ENCODE measurements at regions not wholly inside any gene's neighbourhood (a gene's known extent, or its start where the extent isn't known, plus 50 kb on each side); places are given as distances from the start of the nearest gene placed in this dataset.

GRCh38 chr9:28848671-28849070, 1275.4 kb upstream of the C9orf72 start:
- POLR2A ChIA-PET: no interaction called here
- Mint-ChIP-seq H3K4me3 (no peak overlapping the region), H3K27me3 (no peaks in the 10 kb centered on the region), H3K4me1 (no peaks in the 10 kb centered on the region), H3K36me3 (no peaks in the 10 kb centered on the region), H3K9me3 (peaks cover 0 to 12% (median 0%) of the 10 kb centered on the region in 3 donors), H3K27ac (no peak overlapping the region)
- WGBS (ENCODE audit: insufficient coverage): no CpG with 5 or more reads among the region's 2 CpGs
- no peaks in the 10 kb centered on the region for H3K9me3 ChIP-seq
- no peak overlapping the region for H3K4me3 ChIP-seq (ENCODE audit: control insufficient read depth in 1 of 2, extremely low read depth in 1 of 2, low read length in 1 of 2)
- DNase-seq: no peak
- H3K4me1 ChIP-seq (ENCODE audit: control insufficient read depth in 1 of 2, extremely low read depth in 1 of 2, insufficient read depth in 2 of 2, low read length in 2 of 2): no peaks in the 10 kb centered on the region
- ATAC-seq (replicated peaks in 1 of 4): no peak
- H3K27me3 ChIP-seq (replicated peaks in 1 of 2; ENCODE audit: control insufficient read depth in 2 of 2, extremely low read depth in 1 of 2, insufficient read depth in 2 of 2, low read length in 1 of 2): no peaks in the 10 kb centered on the region
- H3K36me3 ChIP-seq (ENCODE audit: control insufficient read depth in 2 of 2, extremely low read depth in 1 of 2, insufficient read depth in 1 of 2, low read length in 1 of 2): no peaks in the 10 kb centered on the region
- CTCF ChIA-PET: no interaction called here
- H3K27ac ChIP-seq (ENCODE audit: low read length): no peak overlapping the region

GRCh38 chr9:28853477-28853876, 1280.2 kb upstream of the C9orf72 start:
- no CpG with 5 or more reads among the region's 4 CpGs for WGBS (ENCODE audit: insufficient coverage)
- CTCF ChIA-PET: no interaction called here
- POLR2A ChIA-PET: no interaction called here
- no peaks in the 10 kb centered on the region for H3K27me3 Mint-ChIP-seq
- H3K4me3 ChIP-seq (ENCODE audit: control insufficient read depth in 1 of 2, extremely low read depth in 1 of 2, low read length in 1 of 2): no peak overlapping the region
- H3K4me3 Mint-ChIP-seq: no peak overlapping the region
- no peaks in the 10 kb centered on the region for H3K36me3 Mint-ChIP-seq
- peaks cover 0 to 12% (median 0%) of the 10 kb centered on the region in 3 donors for H3K9me3 Mint-ChIP-seq
- ATAC-seq (replicated peaks in 1 of 4) (no peak), DNase-seq (no peak)
- H3K36me3 ChIP-seq (ENCODE audit: control insufficient read depth in 2 of 2, extremely low read depth in 1 of 2, insufficient read depth in 1 of 2, low read length in 1 of 2): no peaks in the 10 kb centered on the region
- no peaks in the 10 kb centered on the region for H3K27me3 ChIP-seq (replicated peaks in 1 of 2; ENCODE audit: control insufficient read depth in 2 of 2, extremely low read depth in 1 of 2, insufficient read depth in 2 of 2, low read length in 1 of 2)
- H3K27ac Mint-ChIP-seq: no peak overlapping the region
- no peak overlapping the region for H3K27ac ChIP-seq (ENCODE audit: low read length)
- no peaks in the 10 kb centered on the region for H3K4me1 Mint-ChIP-seq
- no peaks in the 10 kb centered on the region for H3K9me3 ChIP-seq
- no peaks in the 10 kb centered on the region for H3K4me1 ChIP-seq (ENCODE audit: control insufficient read depth in 1 of 2, extremely low read depth in 1 of 2, insufficient read depth in 2 of 2, low read length in 2 of 2)

GRCh38 chr9:28866951-28867350, 1293.7 kb upstream of the C9orf72 start:
- no peak for ATAC-seq (replicated peaks in 1 of 4)
- no peak overlapping the region for H3K4me3 ChIP-seq (ENCODE audit: control insufficient read depth in 1 of 2, extremely low read depth in 1 of 2, low read length in 1 of 2)
- H3K27me3 Mint-ChIP-seq: no peaks in the 10 kb centered on the region
- H3K4me1 Mint-ChIP-seq: no peaks in the 10 kb centered on the region
- H3K36me3 Mint-ChIP-seq: no peaks in the 10 kb centered on the region
- no peak overlapping the region for H3K27ac Mint-ChIP-seq
- no peak for DNase-seq
- no peaks in the 10 kb centered on the region for H3K4me1 ChIP-seq (ENCODE audit: control insufficient read depth in 1 of 2, extremely low read depth in 1 of 2, insufficient read depth in 2 of 2, low read length in 2 of 2)
- H3K9me3 Mint-ChIP-seq: peaks cover 0 to 5% (median 3%) of the 10 kb centered on the region in 3 donors
- POLR2A ChIA-PET: no interaction called here
- H3K36me3 ChIP-seq (ENCODE audit: control insufficient read depth in 2 of 2, extremely low read depth in 1 of 2, insufficient read depth in 1 of 2, low read length in 1 of 2): no peaks in the 10 kb centered on the region
- H3K9me3 ChIP-seq: no peaks in the 10 kb centered on the region
- CTCF ChIA-PET: no interaction called here
- H3K4me3 Mint-ChIP-seq: no peak overlapping the region
- H3K27ac ChIP-seq (ENCODE audit: low read length): no peak overlapping the region
- no peaks in the 10 kb centered on the region for H3K27me3 ChIP-seq (replicated peaks in 1 of 2; ENCODE audit: control insufficient read depth in 2 of 2, extremely low read depth in 1 of 2, insufficient read depth in 2 of 2, low read length in 1 of 2)

GRCh38 chr9:28868228-28868990, 1295.1 kb upstream of the C9orf72 start:
- Mint-ChIP-seq H3K36me3 (no peaks in the 10 kb centered on the region), H3K4me3 (no peak overlapping the region), H3K4me1 (no peaks in the 10 kb centered on the region), H3K27me3 (no peaks in the 10 kb centered on the region), H3K27ac (no peak overlapping the region), H3K9me3 (peaks cover 0 to 5% (median 3%) of the 10 kb centered on the region in 3 donors)
- Histone ChIP-seq H3K27ac (ENCODE audit: low read length) (no peak overlapping the region), H3K4me1 (ENCODE audit: control insufficient read depth in 1 of 2, extremely low read depth in 1 of 2, insufficient read depth in 2 of 2, low read length in 2 of 2) (no peaks in the 10 kb centered on the region), H3K9me3 (no peaks in the 10 kb centered on the region), H3K4me3 (ENCODE audit: control insufficient read depth in 1 of 2, extremely low read depth in 1 of 2, low read length in 1 of 2) (no peak overlapping the region), H3K27me3 (replicated peaks in 1 of 2; ENCODE audit: control insufficient read depth in 2 of 2, extremely low read depth in 1 of 2, insufficient read depth in 2 of 2, low read length in 1 of 2) (no peaks in the 10 kb centered on the region), H3K36me3 (ENCODE audit: control insufficient read depth in 2 of 2, extremely low read depth in 1 of 2, insufficient read depth in 1 of 2, low read length in 1 of 2) (no peaks in the 10 kb centered on the region)
- no peak for DNase-seq
- no peak for ATAC-seq (replicated peaks in 1 of 4)
- ChIA-PET POLR2A (no interaction called here), CTCF (no interaction called here)
- WGBS (ENCODE audit: insufficient coverage): no CpG with 5 or more reads among the region's 2 CpGs

GRCh38 chr9:28882529-28882928, 1309.2 kb upstream of the C9orf72 start:
- Mint-ChIP-seq H3K4me3 (no peak overlapping the region), H3K9me3 (peaks cover 0 to 9% (median 2%) of the 10 kb centered on the region in 3 donors), H3K27me3 (no peaks in the 10 kb centered on the region), H3K4me1 (no peaks in the 10 kb centered on the region), H3K27ac (no peak overlapping the region), H3K36me3 (no peaks in the 10 kb centered on the region)
- no peak overlapping the region for H3K4me3 ChIP-seq (ENCODE audit: control insufficient read depth in 1 of 2, extremely low read depth in 1 of 2, low read length in 1 of 2)
- DNase-seq (no peak), ATAC-seq (replicated peaks in 1 of 4) (no peak)
- WGBS (ENCODE audit: insufficient coverage): no CpG with 5 or more reads among the region's 1 CpG
- no peaks in the 10 kb centered on the region for H3K4me1 ChIP-seq (ENCODE audit: control insufficient read depth in 1 of 2, extremely low read depth in 1 of 2, insufficient read depth in 2 of 2, low read length in 2 of 2)
- H3K9me3 ChIP-seq: no peaks in the 10 kb centered on the region
- no peaks in the 10 kb centered on the region for H3K27me3 ChIP-seq (replicated peaks in 1 of 2; ENCODE audit: control insufficient read depth in 2 of 2, extremely low read depth in 1 of 2, insufficient read depth in 2 of 2, low read length in 1 of 2)
- ChIA-PET CTCF (no interaction called here), POLR2A (no interaction called here)
- no peak overlapping the region for H3K27ac ChIP-seq (ENCODE audit: low read length)
- H3K36me3 ChIP-seq (ENCODE audit: control insufficient read depth in 2 of 2, extremely low read depth in 1 of 2, insufficient read depth in 1 of 2, low read length in 1 of 2): no peaks in the 10 kb centered on the region

GRCh38 chr9:28883234-28883633, 1310.0 kb upstream of the C9orf72 start:
- H3K4me3 ChIP-seq (ENCODE audit: control insufficient read depth in 1 of 2, extremely low read depth in 1 of 2, low read length in 1 of 2): no peak overlapping the region
- POLR2A ChIA-PET: no interaction called here
- WGBS (ENCODE audit: insufficient coverage): no CpG with 5 or more reads among the region's 5 CpGs
- no peaks in the 10 kb centered on the region for H3K36me3 ChIP-seq (ENCODE audit: control insufficient read depth in 2 of 2, extremely low read depth in 1 of 2, insufficient read depth in 1 of 2, low read length in 1 of 2)
- no peaks in the 10 kb centered on the region for H3K36me3 Mint-ChIP-seq
- H3K4me1 ChIP-seq (ENCODE audit: control insufficient read depth in 1 of 2, extremely low read depth in 1 of 2, insufficient read depth in 2 of 2, low read length in 2 of 2): no peaks in the 10 kb centered on the region
- no peaks in the 10 kb centered on the region for H3K4me1 Mint-ChIP-seq
- H3K27me3 ChIP-seq (replicated peaks in 1 of 2; ENCODE audit: control insufficient read depth in 2 of 2, extremely low read depth in 1 of 2, insufficient read depth in 2 of 2, low read length in 1 of 2): no peaks in the 10 kb centered on the region
- no peak overlapping the region for H3K27ac ChIP-seq (ENCODE audit: low read length)
- no peak overlapping the region for H3K4me3 Mint-ChIP-seq
- H3K9me3 ChIP-seq: no peaks in the 10 kb centered on the region
- CTCF ChIA-PET: no interaction called here
- DNase-seq (no peak), ATAC-seq (replicated peaks in 1 of 4) (no peak)
- H3K9me3 Mint-ChIP-seq: peaks cover 0 to 9% (median 2%) of the 10 kb centered on the region in 3 donors
- H3K27me3 Mint-ChIP-seq: no peaks in the 10 kb centered on the region
- no peak overlapping the region for H3K27ac Mint-ChIP-seq

Measured in T-cell (primary cell).